Body of pancreas (tissue), 4 donors: ENCODE measurements at regions not wholly inside any gene's neighbourhood (a gene's known extent, or its start where the extent isn't known, plus 50 kb on each side); places are given as distances from the start of the nearest gene placed in this dataset.

Experiments used
- CTCF ChIP-seq, 7 experiments: fragments of 450-650 bp in 4 of 7; fragments of 200-600 bp in 3 of 7; sonication (generic) in 3 of 7; IDR thresholded peaks; one replicate each; pipeline ENCODE4 v1.5.1; 2016 to 2019; ENCODE audit warnings: antibody characterized with exemption in 7 of 7
- POLR2A ChIP-seq, 3 donors: fragments of 450-650 bp; IDR thresholded peaks; one replicate each; pipeline ENCODE4 v1.6.1; 2016; ENCODE audit warnings: antibody characterized with exemption in 3 of 3, mild to moderate bottlenecking in 2 of 3

DNA sequence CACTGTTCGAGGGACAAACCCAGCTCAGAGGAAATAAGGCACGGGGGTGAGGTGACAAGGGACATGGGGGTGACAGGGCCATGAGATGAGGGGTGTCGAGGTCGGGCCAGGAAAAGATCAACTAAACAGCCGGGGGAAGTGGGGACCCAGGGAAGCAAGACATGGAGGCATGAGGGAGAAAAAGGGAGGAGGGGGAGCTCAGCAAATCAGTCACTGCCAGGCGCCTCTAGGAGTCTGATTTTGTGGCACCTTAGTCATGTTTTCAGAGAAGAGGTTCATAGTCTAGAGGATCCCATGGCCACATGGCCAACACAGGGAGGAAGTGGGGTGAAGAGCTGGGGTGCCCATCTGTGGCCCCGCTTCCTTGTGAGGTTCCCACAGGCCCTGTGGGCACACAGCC, 814.5 kb downstream of the KCNJ18 start:
- TF ChIP-seq POLR2A (IDR thresholded peaks at IDR 0.05) (no peak), CTCF (IDR thresholded peaks at IDR 0.05) (no peak)
